Lower leg skin (tissue), 4 donors: ENCODE measurements at regions not wholly inside any gene's neighbourhood (a gene's known extent, or its start where the extent isn't known, plus 50 kb on each side); places are given as distances from the start of the nearest gene placed in this dataset.

ENCODE experiments used
- DNase-seq, 2 donors: peaks; one replicate each; pipeline ENCODE4 v3.0.0-alpha.2; 2019; ENCODE audit warnings: low spot score in 2 of 2
- H3K4me3 ChIP-seq: fragments of 200-600 bp; sonication (generic); 2 replicates; pipeline ENCODE4 v1.5.1; 2017; ENCODE audit warnings: mild to moderate bottlenecking, low read depth; ENCODE audit not compliant: poor library complexity, severe bottlenecking
- POLR2A ChIP-seq, 2 donors: fragments of 450-650 bp; IDR thresholded peaks; one replicate each; pipeline ENCODE4 v1.6.1; 2016 to 2017; ENCODE audit warnings: antibody characterized with exemption in 2 of 2, mild to moderate bottlenecking in 1 of 2, moderate library complexity in 1 of 2
- WGBS, 2 donors: methylation state at CpG; one replicate each; pipeline ENCODE4 v1.1.5; 2018; 5-methylcytosine and 5-hydroxymethylcytosine counted together
- intact Hi-C: fragments of 100-400 bp; cut with DNase I; formaldehyde crosslinking; loops from one replicate; pipeline ENCODE4 v1.15.0; 2023; ENCODE audit warnings: low total_unique reads
- TF ChIP-seq, protein P1 (sequence below), 3 donors: fragments of 450-650 bp; IDR thresholded peaks; one replicate each; pipeline ENCODE4 v1.5.1; 2016; ENCODE audit warnings: antibody characterized with exemption in 3 of 3, mild to moderate bottlenecking in 3 of 3, moderate library complexity in 2 of 3

GRCh38 chr3:182233405-182233804, 521.7 kb downstream of the SOX2 start:
- no peak overlapping the region for H3K4me3 ChIP-seq
- WGBS, 2 donors = 95 to 100% methylated on average over 1 of the region's 1 CpG
- intact Hi-C loops = no loop called here
- DNase-seq = no peak
- TF ChIP-seq, protein P1, sequence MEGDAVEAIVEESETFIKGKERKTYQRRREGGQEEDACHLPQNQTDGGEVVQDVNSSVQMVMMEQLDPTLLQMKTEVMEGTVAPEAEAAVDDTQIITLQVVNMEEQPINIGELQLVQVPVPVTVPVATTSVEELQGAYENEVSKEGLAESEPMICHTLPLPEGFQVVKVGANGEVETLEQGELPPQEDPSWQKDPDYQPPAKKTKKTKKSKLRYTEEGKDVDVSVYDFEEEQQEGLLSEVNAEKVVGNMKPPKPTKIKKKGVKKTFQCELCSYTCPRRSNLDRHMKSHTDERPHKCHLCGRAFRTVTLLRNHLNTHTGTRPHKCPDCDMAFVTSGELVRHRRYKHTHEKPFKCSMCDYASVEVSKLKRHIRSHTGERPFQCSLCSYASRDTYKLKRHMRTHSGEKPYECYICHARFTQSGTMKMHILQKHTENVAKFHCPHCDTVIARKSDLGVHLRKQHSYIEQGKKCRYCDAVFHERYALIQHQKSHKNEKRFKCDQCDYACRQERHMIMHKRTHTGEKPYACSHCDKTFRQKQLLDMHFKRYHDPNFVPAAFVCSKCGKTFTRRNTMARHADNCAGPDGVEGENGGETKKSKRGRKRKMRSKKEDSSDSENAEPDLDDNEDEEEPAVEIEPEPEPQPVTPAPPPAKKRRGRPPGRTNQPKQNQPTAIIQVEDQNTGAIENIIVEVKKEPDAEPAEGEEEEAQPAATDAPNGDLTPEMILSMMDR (IDR thresholded peaks at IDR 0.05) = no peak
- no peak for TF ChIP-seq POLR2A (IDR thresholded peaks at IDR 0.05)

- H3K4me3 ChIP-seq = no peak overlapping the region
- no peak for DNase-seq
- intact Hi-C loops = no loop called here
- no peak for TF ChIP-seq POLR2A (IDR thresholded peaks at IDR 0.05)
- TF ChIP-seq, protein P1 (IDR thresholded peaks at IDR 0.05) = no peak
- 46 to 57% methylated on average over 3 of the region's 3 CpGs for WGBS, 2 donors
Observed at GRCh38 chr3:182233957-182234356, 522.2 kb downstream of the SOX2 start.

- TF ChIP-seq POLR2A (IDR thresholded peaks at IDR 0.05) = no peak
- TF ChIP-seq, protein P1 (IDR thresholded peaks at IDR 0.05) = no peak
- no peak for DNase-seq
- 57 to 64% methylated on average over 2 of the region's 2 CpGs for WGBS, 2 donors
- H3K4me3 ChIP-seq = no peak overlapping the region
- intact Hi-C loops = no loop called here
Observed at GRCh38 chr3:182234881-182235280, 523.2 kb downstream of the SOX2 start.

- H3K4me3 ChIP-seq = no peak overlapping the region
- intact Hi-C loops = no loop called here
- TF ChIP-seq POLR2A (IDR thresholded peaks at IDR 0.05) = no peak
- TF ChIP-seq, protein P1 (IDR thresholded peaks at IDR 0.05) = no peak
- 71 to 73% methylated on average over 2 of the region's 2 CpGs for WGBS, 2 donors
- no peak for DNase-seq
Observed at GRCh38 chr3:182235504-182235903, 523.8 kb downstream of the SOX2 start.

- no peak overlapping the region for H3K4me3 ChIP-seq
- TF ChIP-seq POLR2A (IDR thresholded peaks at IDR 0.05) = no peak
- TF ChIP-seq, protein P1 (IDR thresholded peaks at IDR 0.05) = no peak
- DNase-seq = no peak
- 80 to 81% methylated on average over 8 of the region's 8 CpGs for WGBS, 2 donors
- intact Hi-C loops = no loop called here
Observed at GRCh38 chr3:182238126-182238525, 526.4 kb downstream of the SOX2 start.

DNA sequence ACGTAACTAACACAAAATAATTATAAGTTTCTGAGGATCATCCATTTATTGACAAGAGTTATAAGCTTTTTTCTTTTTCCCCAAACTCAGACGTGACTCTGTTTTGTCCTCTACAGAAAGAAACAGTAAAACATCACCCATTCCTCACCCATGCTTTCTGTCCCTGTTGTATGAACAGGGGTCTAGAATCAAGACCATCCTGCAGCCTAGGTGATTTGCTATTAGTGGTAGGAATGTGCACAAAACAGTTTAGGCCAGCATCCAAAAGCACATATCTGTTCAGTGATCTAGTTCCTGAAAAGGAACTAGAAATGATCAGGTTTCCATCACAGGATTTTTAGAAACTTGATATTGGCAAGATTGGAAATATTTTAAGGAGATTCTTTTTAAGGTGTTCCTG, 527.6 kb downstream of the SOX2 start:
- intact Hi-C loops = no loop called here
- TF ChIP-seq, protein P1 (IDR thresholded peaks at IDR 0.05) = no peak
- no peak for TF ChIP-seq POLR2A (IDR thresholded peaks at IDR 0.05)
- no peak overlapping the region for H3K4me3 ChIP-seq
- DNase-seq = no peak
- 86 to 87% methylated on average over 2 of the region's 2 CpGs for WGBS, 2 donors
